ENCODE measurements at regions not wholly inside any gene's neighbourhood (a gene's known extent, or its start where the extent isn't known, plus 50 kb on each side); places are given as distances from the start of the nearest gene placed in this dataset.
"Not testable (repeated sequence)": the region's sequence is repeated elsewhere in the genome, so short reads cannot be mapped to it uniquely, and the experiment has no call there.

DNA sequence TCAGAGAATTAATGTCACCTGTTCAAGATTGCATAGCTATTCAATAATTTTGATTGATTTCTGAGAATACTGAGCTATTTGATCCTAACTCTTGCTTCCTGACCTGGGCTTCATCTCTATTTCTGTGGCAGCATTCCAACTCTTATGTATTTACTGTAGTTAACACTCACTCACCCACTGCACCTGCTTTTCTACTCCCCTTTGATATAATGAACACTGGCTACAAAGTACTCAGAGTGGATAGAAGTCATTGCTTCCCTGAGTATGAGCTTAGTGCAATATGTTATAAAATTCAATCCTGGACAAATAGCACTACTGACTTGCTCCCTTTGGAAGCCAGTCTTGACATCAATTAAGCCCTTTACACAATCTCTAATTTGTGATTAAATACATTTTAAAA, 117.2 kb downstream of the APIP start:
- DNase-seq: no peak
- in situ Hi-C loops (cut with MboI; ENCODE audit: low pct_unique_long_range_greater_than_20kb, low sequenced_read_pairs): loop anchor here (25.0 kb wide), 1 partner anchor 88 kb away; no protein-coding TSS in a partner anchor

DNA sequence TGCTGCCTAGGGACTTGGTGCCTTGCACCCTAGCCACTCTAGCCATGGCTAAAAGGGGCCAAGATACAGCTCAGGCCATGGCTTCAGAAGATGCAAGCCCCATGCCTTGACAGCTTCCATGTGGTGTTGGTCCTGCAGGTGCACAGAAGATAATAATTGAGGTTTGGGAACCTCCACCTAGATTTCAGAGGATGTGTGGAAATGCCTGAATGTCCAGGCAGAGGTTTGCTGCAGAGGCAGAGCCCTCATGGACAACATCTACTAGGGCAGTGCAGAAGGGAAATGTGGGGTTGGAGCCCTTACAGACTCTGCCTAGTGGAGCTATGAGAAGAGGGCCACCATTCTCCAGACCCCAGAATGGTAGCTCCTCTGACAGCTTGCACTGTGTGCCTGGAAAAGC, 118.7 kb downstream of the APIP start:
- in situ Hi-C loops (cut with MboI; ENCODE audit: low pct_unique_long_range_greater_than_20kb, low sequenced_read_pairs): loop anchor here (25.0 kb wide), 1 partner anchor 90 kb away; no protein-coding TSS in a partner anchor
- DNase-seq: not testable (repeated sequence)

DNA sequence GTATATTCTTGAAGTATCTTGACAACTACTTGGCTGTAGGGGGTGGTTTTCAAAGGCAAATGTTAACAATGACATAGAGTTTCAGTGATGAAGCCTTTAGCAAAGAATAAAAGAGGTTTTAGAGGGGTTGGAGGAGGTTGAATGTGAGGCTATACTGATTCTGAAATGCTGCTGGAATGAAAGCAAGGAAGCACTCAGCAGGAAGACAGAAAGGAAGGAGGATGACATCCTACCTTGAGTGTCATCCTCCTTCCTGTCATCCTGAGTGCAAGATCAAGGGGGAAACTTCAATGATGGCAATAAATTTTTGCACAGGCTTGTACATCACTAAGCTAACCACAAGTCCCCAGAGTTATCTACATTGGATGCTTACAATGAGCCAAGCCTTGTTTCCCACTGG, 120.5 kb downstream of the APIP start:
- no peak for DNase-seq
- in situ Hi-C loops (cut with MboI; ENCODE audit: low pct_unique_long_range_greater_than_20kb, low sequenced_read_pairs): loop anchor here (25.0 kb wide), 1 partner anchor 92 kb away; no protein-coding TSS in a partner anchor

DNA sequence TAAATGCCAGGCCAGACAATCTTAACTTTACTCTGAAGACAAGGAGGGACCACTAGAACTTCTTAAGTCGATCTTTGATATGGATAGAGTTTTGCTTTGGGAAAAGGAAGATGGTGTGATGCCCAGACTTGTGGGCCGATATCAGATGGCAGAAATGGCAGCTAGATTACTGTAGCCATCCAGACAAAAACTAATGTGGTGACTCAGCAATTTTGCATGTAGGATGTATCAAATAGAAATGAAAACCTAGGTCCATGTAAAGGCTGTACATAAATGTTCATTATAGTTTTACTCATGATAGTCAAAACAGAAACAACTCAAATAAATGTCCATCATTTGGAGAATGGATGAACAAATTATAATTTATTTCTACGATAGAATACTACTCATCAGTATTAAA, 121.5 kb downstream of the APIP start:
- DNase-seq: no peak
- in situ Hi-C loops (cut with MboI; ENCODE audit: low pct_unique_long_range_greater_than_20kb, low sequenced_read_pairs): loop anchor here (25.0 kb wide), 1 partner anchor 93 kb away; no protein-coding TSS in a partner anchor

DNA sequence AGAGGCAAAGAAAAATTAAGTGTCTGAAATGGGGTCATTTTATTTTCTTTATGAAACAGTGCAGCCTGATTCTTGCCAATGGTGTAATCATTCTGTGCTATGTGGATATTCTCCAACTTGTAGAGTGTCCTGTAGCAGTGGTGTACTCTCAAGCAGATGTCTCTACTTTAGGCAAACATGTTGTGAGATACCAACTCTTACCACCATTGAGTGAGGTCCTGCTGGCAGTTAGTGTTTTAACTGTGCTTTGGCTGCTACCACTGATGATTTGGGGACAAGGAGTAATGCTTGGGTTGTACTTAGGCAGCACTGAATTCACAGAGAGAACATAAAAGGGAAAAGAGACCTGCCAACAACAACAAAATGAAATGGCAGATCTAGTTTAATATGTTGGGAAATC, 122.5 kb downstream of the APIP start:
- no peak for DNase-seq
- in situ Hi-C loops (cut with MboI; ENCODE audit: low pct_unique_long_range_greater_than_20kb, low sequenced_read_pairs): loop anchor here (25.0 kb wide), 1 partner anchor 94 kb away; no protein-coding TSS in a partner anchor

DNA sequence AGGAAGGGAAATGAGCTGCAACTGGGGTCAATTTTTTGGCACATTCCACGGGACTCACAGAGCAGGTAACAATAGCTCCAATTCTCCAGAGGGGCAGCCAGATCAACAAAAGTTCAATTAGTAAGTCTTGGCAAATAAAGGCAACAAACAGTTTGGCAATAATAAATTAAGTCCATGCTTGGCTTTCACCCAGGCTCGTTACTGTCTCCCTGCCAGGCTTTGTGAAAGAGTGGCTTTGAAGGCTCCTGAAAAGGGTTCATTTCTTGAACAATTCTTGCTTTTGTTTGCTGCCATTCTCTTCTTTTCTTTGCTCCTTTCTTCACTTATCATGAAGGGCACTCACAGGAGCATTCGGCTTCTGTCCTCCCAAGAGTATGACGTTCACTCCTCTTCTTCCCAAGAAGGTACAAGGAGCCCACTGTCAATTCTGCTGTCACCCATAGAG, 123.3 kb downstream of the APIP start:
- in situ Hi-C loops (cut with MboI; ENCODE audit: low pct_unique_long_range_greater_than_20kb, low sequenced_read_pairs): loop anchor here (25.0 kb wide), 1 partner anchor 94 kb away; no protein-coding TSS in a partner anchor
- no peak for DNase-seq

DNA sequence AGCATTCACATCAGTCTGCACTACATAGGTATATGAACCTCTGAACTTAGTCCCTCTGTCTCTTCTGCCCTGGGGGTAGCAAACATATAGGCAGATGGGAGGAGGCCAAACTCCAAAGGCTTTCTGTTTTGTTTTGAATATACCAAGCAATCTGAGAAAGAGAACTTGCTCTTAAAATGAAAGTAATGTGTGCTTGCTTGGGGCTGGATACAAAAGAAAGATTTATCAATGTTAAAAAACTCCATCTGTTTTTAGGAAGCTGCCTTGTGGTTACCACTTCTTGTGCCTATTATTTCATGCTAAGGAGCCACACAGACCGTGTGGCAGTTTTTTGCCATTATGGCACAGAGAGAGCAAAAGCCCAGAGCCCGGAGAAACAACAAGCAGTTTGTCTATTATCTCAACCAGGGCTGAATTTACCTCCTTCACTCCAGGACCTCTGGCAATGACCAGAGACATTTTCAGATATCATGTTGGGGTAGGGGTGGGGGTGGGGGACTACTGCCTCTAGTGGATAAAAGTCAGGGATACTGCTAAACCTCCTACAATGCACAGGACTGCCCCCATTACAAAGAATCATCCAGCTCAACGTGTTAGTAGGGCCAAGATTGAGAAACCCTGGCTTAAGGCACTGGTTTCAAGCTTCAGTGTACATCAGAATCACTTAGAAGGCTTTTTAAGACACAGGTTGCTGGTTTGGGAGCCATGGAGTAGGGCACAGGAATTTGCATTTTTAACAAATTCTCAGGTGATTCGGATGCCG, 124.2 kb downstream of the APIP start:
- in situ Hi-C loops (cut with MboI; ENCODE audit: low pct_unique_long_range_greater_than_20kb, low sequenced_read_pairs): loop anchor here (25.0 kb wide), 1 partner anchor 95 kb away; no protein-coding TSS in a partner anchor
- DNase-seq: peak; percentile 54

DNA sequence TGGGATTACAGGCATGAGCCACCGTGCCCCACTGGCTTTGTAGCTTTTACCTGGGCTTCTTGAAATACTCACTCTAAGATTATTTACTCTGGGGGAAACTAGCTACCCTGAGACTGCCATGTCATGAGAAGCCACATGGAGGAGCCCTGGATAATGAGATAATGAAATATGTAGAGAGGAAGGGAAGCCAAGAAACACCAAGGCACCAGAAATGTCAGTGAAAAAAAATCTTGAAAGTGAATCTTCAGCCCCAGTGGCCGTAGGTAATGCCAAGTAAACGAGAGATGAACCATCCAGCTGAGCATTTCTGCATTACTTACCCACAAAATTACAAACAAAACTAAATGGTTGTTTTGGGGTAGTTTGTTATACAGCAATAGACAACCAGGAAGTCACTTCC, 125.6 kb downstream of the APIP start:
- DNase-seq: peak; percentile 79
- in situ Hi-C loops (cut with MboI; ENCODE audit: low pct_unique_long_range_greater_than_20kb, low sequenced_read_pairs): loop anchor here (25.0 kb wide), 1 partner anchor 97 kb away; no protein-coding TSS in a partner anchor

DNA sequence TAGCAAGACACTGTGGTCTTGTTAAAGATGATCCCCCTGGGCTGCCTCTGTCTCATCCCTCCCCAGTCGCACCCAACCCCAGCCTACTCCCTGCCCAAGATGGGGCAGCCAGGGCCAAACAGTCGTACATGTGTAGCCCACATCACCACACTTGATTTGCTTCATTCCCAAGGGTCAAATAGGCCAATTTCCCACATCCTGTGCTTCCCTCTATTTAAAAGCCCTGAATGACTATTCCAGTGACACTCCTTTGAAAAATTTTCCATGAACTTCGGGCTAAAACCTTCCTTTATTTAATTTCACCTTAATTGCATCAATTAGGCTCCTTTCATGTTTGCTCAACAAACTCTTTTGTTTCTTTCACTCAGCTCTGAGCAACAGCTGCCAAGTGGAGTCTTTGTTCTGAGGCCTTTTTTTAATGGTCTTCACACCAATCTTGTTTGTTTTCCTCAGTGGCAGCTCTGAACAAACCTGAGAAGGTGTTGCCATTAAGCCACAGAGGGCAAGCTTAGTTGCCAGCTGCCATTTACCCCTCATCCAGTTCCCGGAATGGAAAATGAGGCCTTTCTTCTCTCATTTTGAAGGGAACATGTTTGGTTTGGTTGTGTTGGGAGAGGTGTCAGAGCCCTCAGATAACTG, 126.9 kb downstream of the APIP start:
- in situ Hi-C loops (cut with MboI; ENCODE audit: low pct_unique_long_range_greater_than_20kb, low sequenced_read_pairs): loop anchor here (25.0 kb wide), 1 partner anchor 98 kb away; no protein-coding TSS in a partner anchor
- no peak for DNase-seq

DNA sequence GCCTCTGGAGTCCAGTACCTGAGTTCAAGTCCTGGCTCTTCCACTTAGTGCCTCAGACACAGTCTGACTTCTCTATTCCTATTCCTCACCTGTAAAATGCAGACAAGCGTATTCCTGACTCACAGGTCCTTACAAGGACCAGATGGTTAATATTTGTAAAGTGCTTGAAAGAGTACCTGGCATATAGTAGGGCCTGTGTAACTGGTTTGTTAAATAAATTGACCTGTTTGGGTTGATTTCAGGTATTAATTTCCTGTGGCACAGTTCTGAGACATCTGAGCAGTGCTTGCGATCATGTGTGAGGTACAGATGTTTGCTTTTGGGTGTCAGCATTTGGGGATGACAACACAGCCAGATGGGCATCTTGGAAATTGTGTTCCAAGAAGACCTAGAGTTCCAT, 127.5 kb downstream of the APIP start:
- in situ Hi-C loops (cut with MboI; ENCODE audit: low pct_unique_long_range_greater_than_20kb, low sequenced_read_pairs): loop anchor here (25.0 kb wide), 1 partner anchor 99 kb away; no protein-coding TSS in a partner anchor
- DNase-seq: no peak

DNA sequence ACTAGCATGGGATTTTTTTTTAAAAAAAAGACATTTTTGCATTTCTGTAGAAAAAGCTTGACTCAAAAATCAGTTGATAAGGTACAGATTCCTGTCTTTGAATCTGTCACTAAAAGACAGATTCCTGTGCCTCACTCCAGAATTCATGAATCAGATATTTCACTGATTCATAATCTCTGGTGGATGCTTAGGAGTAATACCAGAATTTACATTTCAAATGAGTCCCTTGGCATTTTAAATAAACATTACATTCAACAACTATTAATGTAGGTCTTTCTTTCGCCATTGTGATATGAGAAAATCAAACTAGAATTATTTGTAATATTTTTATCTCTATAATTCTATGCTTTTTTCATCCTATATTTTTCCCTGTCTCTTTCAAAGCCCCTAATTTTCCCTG, 128.3 kb downstream of the APIP start:
- DNase-seq: no peak
- in situ Hi-C loops (cut with MboI; ENCODE audit: low pct_unique_long_range_greater_than_20kb, low sequenced_read_pairs): loop anchor here (25.0 kb wide), 1 partner anchor 99 kb away; no protein-coding TSS in a partner anchor

DNA sequence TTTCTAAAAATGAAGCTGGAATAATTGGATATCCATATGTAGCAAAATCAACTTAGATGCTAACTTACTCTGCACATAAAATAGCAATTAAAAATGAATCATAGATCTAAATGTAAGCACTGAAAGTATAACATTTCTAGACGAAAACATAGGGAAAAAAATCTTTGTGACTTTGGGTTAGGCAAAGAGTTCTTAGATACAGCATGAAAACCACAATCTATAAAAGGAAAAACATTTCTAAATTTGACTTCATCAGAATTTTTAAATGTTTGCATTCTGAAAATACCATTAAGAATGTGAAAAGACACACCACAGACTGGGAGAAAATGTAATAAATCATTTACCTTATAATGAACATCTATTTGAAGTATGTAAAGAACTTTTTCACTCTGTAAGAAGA, 128.8 kb downstream of the APIP start:
- in situ Hi-C loops (cut with MboI; ENCODE audit: low pct_unique_long_range_greater_than_20kb, low sequenced_read_pairs): loop anchor here (25.0 kb wide), 1 partner anchor 100 kb away; no protein-coding TSS in a partner anchor
- no peak for DNase-seq

DNA sequence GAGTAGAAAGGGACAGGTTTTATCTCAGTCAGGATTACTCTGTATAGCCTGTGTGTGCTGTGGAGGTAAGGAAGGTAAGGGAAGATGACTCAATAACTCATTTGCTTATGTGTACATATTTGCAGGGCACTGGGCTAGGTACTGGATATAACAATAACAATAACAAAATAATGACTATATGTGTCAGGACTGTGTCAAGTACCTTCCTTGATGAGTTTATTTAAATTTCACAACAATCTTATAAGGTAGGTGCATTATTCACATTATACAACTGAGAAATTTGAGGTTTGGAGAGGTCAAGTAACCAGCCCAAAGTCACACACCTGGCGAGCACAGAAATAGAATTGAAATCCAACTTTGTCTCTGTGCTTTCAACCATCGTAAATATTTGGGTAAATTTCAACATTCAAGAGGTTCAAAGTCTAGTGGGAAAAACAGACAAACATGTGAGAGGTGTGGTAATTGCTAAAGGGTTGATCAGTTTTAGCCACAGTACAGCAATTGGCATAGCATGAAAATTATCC, 131.8 kb downstream of the APIP start:
- in situ Hi-C loops (cut with MboI; ENCODE audit: low pct_unique_long_range_greater_than_20kb, low sequenced_read_pairs): loop anchor here (25.0 kb wide), 1 partner anchor 103 kb away; no protein-coding TSS in a partner anchor

DNA sequence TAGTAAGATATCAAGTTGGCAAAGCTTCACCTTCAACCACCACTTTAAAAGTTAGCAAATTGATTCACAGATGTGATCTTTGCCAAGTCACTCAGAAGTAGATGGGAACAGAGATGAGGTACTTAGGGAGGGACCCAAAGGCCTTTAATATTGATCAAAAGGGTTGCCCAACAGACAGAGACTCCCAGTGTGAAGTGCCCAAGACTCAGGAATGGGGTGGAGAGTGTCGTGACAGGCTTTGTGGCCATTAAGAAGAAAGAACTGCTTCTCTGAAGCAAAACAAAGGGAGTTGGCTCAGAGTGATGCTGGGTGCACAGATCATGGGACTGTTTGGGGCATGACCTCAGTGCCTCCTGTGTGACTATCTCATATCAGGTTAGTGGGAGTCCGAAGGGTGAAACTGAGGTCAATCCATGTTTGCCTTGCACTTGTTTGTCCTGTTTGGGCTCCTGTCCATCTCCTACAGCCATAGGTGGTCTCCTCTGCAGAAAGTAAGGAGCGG, 132.3 kb downstream of the APIP start:
- no peak for DNase-seq
- in situ Hi-C loops (cut with MboI; ENCODE audit: low pct_unique_long_range_greater_than_20kb, low sequenced_read_pairs): loop anchor here (25.0 kb wide), 1 partner anchor 103 kb away; no protein-coding TSS in a partner anchor

More for the DNA sequence above, 131.8 kb downstream of the APIP start:
- DNase-seq: no peak

DNA sequence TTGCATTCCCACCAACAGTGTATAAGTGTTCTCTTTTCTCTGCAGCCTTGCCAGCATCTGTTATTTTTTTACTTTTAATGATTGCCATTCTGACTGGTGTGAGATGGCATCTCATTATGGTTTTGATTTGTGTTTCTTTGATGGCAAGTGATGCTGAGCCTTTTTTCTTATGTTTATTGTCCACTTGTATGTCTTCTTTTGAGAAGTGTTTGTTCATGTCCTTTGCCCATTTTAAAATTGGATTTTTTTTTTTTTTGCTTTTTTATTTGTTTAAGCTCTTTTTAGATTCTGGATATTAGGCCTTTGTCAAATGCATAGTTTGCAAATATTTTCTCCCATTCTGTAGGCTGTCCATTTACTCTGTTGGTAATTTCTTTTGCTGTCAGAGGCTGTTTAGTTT, 134.4 kb downstream of the APIP start:
- in situ Hi-C loops (cut with MboI; ENCODE audit: low pct_unique_long_range_greater_than_20kb, low sequenced_read_pairs): loop anchor here (25.0 kb wide), 1 partner anchor 105 kb away; no protein-coding TSS in a partner anchor
- not testable (repeated sequence) for DNase-seq

DNA sequence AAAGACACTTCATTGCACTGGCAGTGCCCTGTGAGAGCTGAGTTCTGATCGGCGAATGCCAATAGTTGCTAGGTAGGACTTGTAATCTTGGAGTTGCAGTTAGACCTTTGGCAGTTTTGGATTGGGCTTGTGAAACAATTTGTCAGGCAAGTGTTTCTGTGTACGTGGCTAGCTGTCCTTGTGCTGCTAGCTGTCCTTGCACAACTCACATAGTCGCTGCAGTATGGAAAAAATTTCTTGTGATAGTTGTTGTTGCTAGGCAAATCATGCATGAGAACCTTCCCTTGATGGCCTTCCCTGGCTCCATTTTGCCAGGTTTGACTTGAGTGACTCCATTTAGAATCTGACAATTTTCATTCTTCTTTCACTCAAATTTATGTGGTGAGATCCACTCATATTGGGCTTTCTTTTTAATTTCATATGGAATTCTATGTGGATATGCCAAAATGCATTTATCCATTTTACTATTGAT, 140.7 kb downstream of the APIP start:
- in situ Hi-C loops (cut with MboI; ENCODE audit: low pct_unique_long_range_greater_than_20kb, low sequenced_read_pairs): loop anchor here (25.0 kb wide), 1 partner anchor 112 kb away; no protein-coding TSS in a partner anchor

DNA sequence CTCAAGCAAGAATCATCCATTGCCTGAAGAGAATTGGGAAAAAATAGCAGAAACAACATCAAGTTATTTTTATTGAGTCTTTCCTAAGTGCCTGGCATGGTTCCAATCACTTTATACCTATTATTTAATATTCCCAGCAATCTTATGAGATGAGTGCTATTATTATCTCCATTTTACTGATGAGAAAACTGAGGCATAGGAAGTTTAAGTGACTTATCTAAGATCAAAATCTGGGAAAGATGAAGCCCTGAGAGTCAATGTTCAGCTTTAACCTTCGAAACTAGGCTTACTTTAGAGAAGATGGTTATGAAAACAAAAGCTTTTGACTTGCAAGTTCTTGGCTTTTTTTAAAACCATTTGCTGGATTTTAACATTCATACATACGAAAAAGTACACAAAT, 141.6 kb downstream of the APIP start:
- in situ Hi-C loops (cut with MboI; ENCODE audit: low pct_unique_long_range_greater_than_20kb, low sequenced_read_pairs): loop anchor here (25.0 kb wide), 1 partner anchor 113 kb away; no protein-coding TSS in a partner anchor
- DNase-seq: no peak

More for the DNA sequence above, 140.7 kb downstream of the APIP start:
- no peak for DNase-seq

DNA sequence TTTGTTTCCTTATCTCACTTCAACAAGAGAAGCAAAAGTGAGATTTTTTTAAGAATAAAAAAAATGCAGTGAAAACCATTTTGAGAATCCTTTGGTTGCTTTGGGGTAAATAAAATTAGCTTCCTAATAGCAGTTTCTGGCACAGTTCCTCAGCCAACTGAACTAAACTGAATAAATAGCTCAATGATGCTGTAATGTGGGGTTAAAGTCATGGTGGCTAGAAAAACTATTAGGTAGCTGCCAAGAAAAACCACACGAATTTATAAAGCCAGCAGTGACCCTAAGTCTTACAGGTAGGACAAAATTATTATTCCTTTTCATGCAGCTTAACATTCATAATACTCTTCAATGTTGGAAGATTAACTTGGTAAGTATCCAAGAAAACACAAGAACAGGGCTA, 142.4 kb downstream of the APIP start:
- no peak for DNase-seq
- in situ Hi-C loops (cut with MboI; ENCODE audit: low pct_unique_long_range_greater_than_20kb, low sequenced_read_pairs): no loop called here

DNA sequence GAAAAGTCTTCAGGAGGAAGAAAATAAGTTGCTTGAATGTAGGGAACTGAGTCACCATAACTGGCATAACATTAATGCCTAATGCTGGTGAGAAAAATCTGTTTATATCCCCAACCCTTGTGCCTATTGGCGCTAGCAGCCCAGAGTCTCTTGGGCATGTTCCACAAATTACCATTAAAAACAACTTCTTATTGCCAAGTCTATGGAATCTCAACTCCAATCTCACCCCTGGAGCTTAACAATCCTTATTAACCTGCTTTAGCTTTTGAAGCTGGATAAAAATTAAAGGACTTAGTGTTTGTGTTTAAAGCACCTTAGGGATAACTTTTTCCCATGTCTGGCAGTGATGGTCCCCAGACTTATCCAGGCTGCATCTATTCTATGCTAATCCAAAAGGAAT, 143.0 kb downstream of the APIP start:
- no peak for DNase-seq
- in situ Hi-C loops (cut with MboI; ENCODE audit: low pct_unique_long_range_greater_than_20kb, low sequenced_read_pairs): no loop called here
